ENCODE measurements at regions not wholly inside any gene's neighbourhood (a gene's known extent, or its start where the extent isn't known, plus 50 kb on each side); places are given as distances from the start of the nearest gene placed in this dataset.
"Not testable (repeated sequence)": the region's sequence is repeated elsewhere in the genome, so short reads cannot be mapped to it uniquely, and the experiment has no call there.

- intact Hi-C loops (cut with DNase I; ENCODE audit: low total_unique reads), result no loop called here
- no peak for TF ChIP-seq CTCF (IDR thresholded peaks at IDR 0.05)
- TF ChIP-seq POLR2A (IDR thresholded peaks at IDR 0.05), result no peak
- H3K4me3 ChIP-seq (ENCODE audit: low read depth, poor library complexity, severe bottlenecking), result no peak overlapping the region
- WGBS, 2 donors, result 58 to 71% methylated on average over 4 of the region's 4 CpGs
- DNase-seq (ENCODE audit: low spot score in 2 of 2), result no peak
Observed at GRCh38 chr6:72554761-72555221, 67.1 kb upstream of the KCNQ5 start.

GRCh38 chr6:72559067-72559466, 62.8 kb upstream of the KCNQ5 start:
- DNase-seq (ENCODE audit: low spot score in 2 of 2), result no peak
- TF ChIP-seq POLR2A (IDR thresholded peaks at IDR 0.05) (no peak), CTCF (IDR thresholded peaks at IDR 0.05) (no peak)
- intact Hi-C loops (cut with DNase I; ENCODE audit: low total_unique reads), result no loop called here
- H3K4me3 ChIP-seq (ENCODE audit: low read depth, poor library complexity, severe bottlenecking), result no peak overlapping the region

GRCh38 chr6:72559555-72559954, 62.3 kb upstream of the KCNQ5 start:
- H3K4me3 ChIP-seq (ENCODE audit: low read depth, poor library complexity, severe bottlenecking), result no peak overlapping the region
- TF ChIP-seq POLR2A (IDR thresholded peaks at IDR 0.05), result no peak
- TF ChIP-seq CTCF (IDR thresholded peaks at IDR 0.05), result no peak
- no peak for DNase-seq (ENCODE audit: low spot score in 2 of 2)
- intact Hi-C loops (cut with DNase I; ENCODE audit: low total_unique reads), result no loop called here
- WGBS, 2 donors, result 50 to 53% methylated on average over 3 of the region's 3 CpGs

GRCh38 chr6:72560721-72561593, 60.9 kb upstream of the KCNQ5 start:
- intact Hi-C loops (cut with DNase I; ENCODE audit: low total_unique reads), result no loop called here
- DNase-seq (ENCODE audit: low spot score in 2 of 2), result no peak
- WGBS, 2 donors, result 81 to 82% methylated on average over 9 of the region's 9 CpGs
- TF ChIP-seq POLR2A (IDR thresholded peaks at IDR 0.05), result no peak
- TF ChIP-seq CTCF (IDR thresholded peaks at IDR 0.05), result no peak
- H3K4me3 ChIP-seq (ENCODE audit: low read depth, poor library complexity, severe bottlenecking), result no peak overlapping the region

- intact Hi-C loops (cut with DNase I; ENCODE audit: low total_unique reads), result no loop called here
- WGBS, 2 donors, result 85 to 86% methylated on average over 1 of the region's 1 CpG
- H3K4me3 ChIP-seq (ENCODE audit: low read depth, poor library complexity, severe bottlenecking), result no peak overlapping the region
- TF ChIP-seq POLR2A (IDR thresholded peaks at IDR 0.05) (no peak), CTCF (IDR thresholded peaks at IDR 0.05) (no peak)
- DNase-seq (ENCODE audit: low spot score in 2 of 2), result no peak
Observed at GRCh38 chr6:72561629-72562028, 60.2 kb upstream of the KCNQ5 start.

- 77 to 84% methylated on average over 1 of the region's 1 CpG for WGBS, 2 donors
- no peak for DNase-seq (ENCODE audit: low spot score in 2 of 2)
- TF ChIP-seq CTCF (IDR thresholded peaks at IDR 0.05) (no peak), POLR2A (IDR thresholded peaks at IDR 0.05) (no peak)
- no peak overlapping the region for H3K4me3 ChIP-seq (ENCODE audit: low read depth, poor library complexity, severe bottlenecking)
- intact Hi-C loops (cut with DNase I; ENCODE audit: low total_unique reads), result no loop called here
Observed at GRCh38 chr6:72564231-72564630, 57.6 kb upstream of the KCNQ5 start.

GRCh38 chr6:72571993-72572392, 49.9 kb upstream of the KCNQ5 start:
- WGBS, 2 donors, result 95% methylated on average over 3 of the region's 4 CpGs
- DNase-seq (ENCODE audit: low spot score in 2 of 2); intact Hi-C loops (cut with DNase I; ENCODE audit: low total_unique reads): not testable (repeated sequence)

More at GRCh38 chr6:72571993-72572392, 49.9 kb upstream of the KCNQ5 start:
- H3K4me3 ChIP-seq (ENCODE audit: low read depth, poor library complexity, severe bottlenecking), result not testable (repeated sequence)

All from lower leg skin (tissue), 4 donors.